LNCAP (cell line): ENCODE measurements at regions not wholly inside any gene's neighbourhood (a gene's known extent, or its start where the extent isn't known, plus 50 kb on each side); places are given as distances from the start of the nearest gene placed in this dataset.

Experiments used
- TF ChIP-seq, protein P1 (sequence below): fragments of 450-650 bp; IDR thresholded peaks from 2 replicates; pipeline ENCODE4 v1.5.1; 2017; ENCODE audit warnings: mild to moderate bottlenecking

DNA sequence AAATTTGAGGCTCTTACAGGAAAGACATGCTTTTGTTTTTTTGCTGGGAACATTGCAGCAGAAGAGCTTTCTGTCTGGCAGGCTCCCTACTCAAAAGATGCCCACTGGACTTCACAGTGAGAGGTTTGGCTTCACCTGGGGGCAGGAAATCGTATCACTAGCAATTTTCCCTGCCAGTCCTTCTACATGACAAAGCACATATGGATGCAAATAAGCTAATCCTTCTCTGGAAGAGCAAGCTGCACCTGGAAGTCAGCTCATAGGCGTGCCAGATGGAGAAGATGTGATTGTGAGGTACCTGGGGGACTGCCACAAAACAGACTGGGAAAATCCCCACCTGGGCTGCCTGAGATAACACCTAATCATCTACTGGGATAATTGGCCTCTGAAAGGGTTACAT lies 195.0 kb upstream of the CPHXL start:
- TF ChIP-seq, protein P1, sequence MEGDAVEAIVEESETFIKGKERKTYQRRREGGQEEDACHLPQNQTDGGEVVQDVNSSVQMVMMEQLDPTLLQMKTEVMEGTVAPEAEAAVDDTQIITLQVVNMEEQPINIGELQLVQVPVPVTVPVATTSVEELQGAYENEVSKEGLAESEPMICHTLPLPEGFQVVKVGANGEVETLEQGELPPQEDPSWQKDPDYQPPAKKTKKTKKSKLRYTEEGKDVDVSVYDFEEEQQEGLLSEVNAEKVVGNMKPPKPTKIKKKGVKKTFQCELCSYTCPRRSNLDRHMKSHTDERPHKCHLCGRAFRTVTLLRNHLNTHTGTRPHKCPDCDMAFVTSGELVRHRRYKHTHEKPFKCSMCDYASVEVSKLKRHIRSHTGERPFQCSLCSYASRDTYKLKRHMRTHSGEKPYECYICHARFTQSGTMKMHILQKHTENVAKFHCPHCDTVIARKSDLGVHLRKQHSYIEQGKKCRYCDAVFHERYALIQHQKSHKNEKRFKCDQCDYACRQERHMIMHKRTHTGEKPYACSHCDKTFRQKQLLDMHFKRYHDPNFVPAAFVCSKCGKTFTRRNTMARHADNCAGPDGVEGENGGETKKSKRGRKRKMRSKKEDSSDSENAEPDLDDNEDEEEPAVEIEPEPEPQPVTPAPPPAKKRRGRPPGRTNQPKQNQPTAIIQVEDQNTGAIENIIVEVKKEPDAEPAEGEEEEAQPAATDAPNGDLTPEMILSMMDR, result no peak

DNA sequence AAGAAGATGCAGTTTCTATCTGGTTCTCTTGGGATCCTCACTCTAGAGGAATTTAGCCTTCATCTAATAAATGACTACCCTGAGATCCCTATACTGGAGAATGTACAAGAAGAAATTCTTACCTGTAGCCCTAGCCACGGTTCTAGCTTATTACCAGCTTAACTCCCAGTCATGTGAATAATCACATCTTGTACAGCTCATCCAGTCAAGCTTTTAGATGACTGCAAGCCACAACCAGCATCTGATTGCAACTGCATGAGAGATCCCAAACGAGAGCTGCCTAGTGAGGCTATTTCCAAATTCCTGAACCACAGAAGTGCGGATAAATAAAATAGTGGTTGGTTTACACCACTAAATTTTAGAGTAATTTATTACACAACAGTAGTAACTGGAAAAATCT lies 196.0 kb upstream of the CPHXL start:
- TF ChIP-seq, protein P1, result no peak

DNA sequence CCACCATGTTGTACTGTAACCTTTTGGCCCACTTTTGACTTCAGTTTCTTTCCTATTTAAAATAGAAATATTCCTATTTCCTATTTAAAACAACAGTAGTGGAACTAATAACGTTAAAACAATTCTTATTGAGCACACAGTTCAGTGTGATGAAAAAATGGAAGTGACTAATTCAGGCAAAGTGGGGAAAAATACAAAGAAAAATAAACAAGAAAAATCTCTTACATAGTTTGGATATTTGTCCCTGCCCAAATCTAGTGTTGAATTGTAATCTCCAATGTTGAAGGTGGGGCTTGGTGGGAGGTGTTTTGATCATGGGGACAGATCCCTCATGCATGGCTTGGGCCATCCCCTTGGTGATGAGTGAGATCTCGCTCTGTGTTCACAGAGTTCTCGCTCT lies 198.1 kb upstream of the CPHXL start:
- TF ChIP-seq, protein P1, result no peak

DNA sequence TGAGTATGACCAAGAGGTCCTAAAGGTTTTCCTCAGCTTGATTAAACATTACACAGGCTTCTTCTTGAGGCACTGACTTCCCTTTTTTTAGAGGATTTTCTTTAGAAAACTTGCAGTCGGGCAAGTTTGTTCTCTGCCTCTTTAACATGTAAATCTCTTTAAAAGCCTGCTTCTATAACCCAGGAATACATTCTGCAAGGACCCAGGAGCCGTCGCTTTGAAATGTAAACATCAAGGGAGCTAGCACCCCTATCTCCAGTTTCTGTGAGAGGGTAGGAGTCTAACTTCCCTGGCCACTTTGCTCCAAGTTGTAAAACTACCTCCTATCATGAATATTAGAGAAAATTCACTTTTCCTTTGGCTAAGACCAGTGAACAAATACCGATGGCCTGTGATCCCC lies 201.5 kb upstream of the CPHXL start:
- TF ChIP-seq, protein P1, result no peak

DNA sequence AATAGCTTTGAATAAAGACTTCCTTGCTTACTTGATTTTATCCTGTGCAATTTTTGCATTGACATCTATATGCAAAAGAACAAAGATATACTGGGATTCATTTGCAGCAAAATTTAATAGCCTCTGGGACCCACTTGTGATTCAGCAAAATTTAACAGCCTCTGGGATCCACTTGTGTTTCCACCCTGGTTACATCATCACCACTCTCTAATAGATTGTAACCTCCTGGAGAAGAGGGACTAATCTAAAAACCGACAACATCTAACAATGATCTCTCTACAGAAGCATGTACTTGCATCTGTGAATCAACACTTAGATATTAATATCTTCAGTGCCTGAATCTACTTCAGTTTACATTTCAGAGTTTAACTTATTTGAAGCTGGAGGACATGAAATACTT lies 202.0 kb upstream of the CPHXL start:
- TF ChIP-seq, protein P1, result no peak

DNA sequence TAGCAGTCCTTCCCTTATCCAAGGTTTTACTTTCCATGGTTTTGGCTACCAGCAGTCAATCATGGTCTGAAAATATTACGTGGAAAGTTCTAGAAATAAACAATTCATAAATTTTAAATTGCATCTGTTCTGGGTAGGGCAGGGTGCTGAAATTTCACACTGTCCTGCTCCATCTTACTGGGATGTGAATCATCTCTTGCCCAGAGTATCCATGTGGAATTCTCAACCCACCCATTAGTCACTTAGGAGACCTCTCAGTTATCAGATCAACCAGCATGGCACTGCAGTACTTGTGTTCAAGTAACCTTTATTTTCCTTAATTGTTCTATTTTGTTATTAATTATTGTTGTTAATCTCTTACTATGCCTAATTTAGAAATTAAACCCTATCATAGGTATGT lies 202.8 kb upstream of the CPHXL start:
- TF ChIP-seq, protein P1, result no peak

DNA sequence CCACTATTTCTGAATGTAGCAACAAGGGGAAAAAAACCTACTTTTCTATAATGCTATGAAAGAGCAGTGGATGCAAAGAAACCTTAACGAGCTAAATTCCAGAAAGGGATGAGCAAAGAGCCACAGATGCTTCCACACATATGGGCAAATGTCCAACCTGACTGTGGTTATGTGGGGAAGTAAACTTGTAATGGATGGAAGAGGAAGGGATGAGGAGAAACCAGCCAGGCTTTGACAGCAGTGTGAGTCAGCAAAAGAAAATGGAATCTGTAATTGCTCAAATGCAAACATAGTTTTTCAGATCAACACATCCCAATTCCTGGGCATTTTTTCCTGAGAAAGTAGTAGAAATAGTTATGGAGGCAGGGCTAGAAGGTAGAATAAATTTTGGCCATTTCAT lies 204.8 kb upstream of the CPHXL start:
- TF ChIP-seq, protein P1, result no peak

DNA sequence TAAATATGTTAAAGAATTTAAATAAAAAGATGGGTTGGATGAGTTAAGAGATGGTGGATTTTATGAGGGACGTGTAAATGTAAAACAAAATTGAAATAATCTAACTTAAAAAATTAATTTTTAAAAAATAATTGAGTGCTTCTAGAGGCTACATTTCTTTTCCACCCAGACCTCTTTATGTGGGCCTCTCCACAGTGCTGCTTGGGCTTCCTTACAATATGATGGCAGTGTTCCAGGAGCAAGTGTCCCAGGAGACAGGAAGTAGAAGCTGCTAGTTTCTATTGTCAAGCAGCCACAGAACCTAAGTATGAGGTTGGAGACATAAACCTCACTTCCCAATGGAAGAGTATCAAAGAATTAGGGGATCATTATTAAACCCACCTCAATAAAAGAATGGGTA lies 205.7 kb upstream of the CPHXL start:
- TF ChIP-seq, protein P1, result no peak
